Liver (tissue), 7 donors: ENCODE measurements at regions not wholly inside any gene's neighbourhood (a gene's known extent, or its start where the extent isn't known, plus 50 kb on each side); places are given as distances from the start of the nearest gene placed in this dataset.

Experiments
- DNase-seq: peaks from one replicate; pipeline ENCODE4 v3.0.0-alpha.2; 2017; ENCODE audit warnings: low spot score
- H3K27ac ChIP-seq, 2 donors: one replicate each; pipeline ENCODE4 v1.7.0; 2013; ENCODE audit warnings: inconsistent platforms in 2 of 2, low read length in 2 of 2, control low read depth in 1 of 2, low read depth in 1 of 2, mild to moderate bottlenecking in 1 of 2
- H3K27me3 ChIP-seq, 4 donors: one replicate each; pipeline versions ENCODE4 v1.6.1 to v1.7.0; 2013; ENCODE audit warnings: low read length in 3 of 4, inconsistent platforms in 1 of 4, mild to moderate bottlenecking in 1 of 4, moderate library complexity in 1 of 4; ENCODE audit not compliant: control insufficient read depth in 4 of 4, insufficient read depth in 4 of 4
- H3K36me3 ChIP-seq, 4 donors: one replicate each; pipeline versions ENCODE4 v1.6.1 to v1.7.0; 2013; ENCODE audit warnings: low read length in 3 of 4, mild to moderate bottlenecking in 3 of 4, low read depth in 1 of 4, moderate library complexity in 1 of 4; ENCODE audit not compliant: control insufficient read depth in 4 of 4, insufficient read depth in 3 of 4
- H3K4me1 ChIP-seq, 4 donors: one replicate each; pipeline versions ENCODE4 v1.6.1 to v1.7.0; 2013; ENCODE audit warnings: low read length in 3 of 4, mild to moderate bottlenecking in 3 of 4, moderate library complexity in 1 of 4; ENCODE audit not compliant: control insufficient read depth in 4 of 4, insufficient read depth in 4 of 4
- H3K4me3 ChIP-seq, 3 donors: one replicate each; pipeline versions ENCODE4 v1.6.1 to v1.7.0; 2013; ENCODE audit warnings: low read length in 3 of 3, control low read depth in 1 of 3, low read depth in 1 of 3, mild to moderate bottlenecking in 1 of 3
- H3K9ac ChIP-seq, 2 donors: one replicate each; pipeline ENCODE4 v1.7.0; 2013; ENCODE audit warnings: low read length in 2 of 2, mild to moderate bottlenecking in 2 of 2, moderate library complexity in 2 of 2, control low read depth in 1 of 2, low read depth in 1 of 2
- H3K9me3 ChIP-seq, 4 donors: one replicate each; pipeline versions ENCODE4 v1.6.1 to v1.7.0; 2013; ENCODE audit warnings: low read length in 3 of 4; ENCODE audit not compliant: control insufficient read depth in 4 of 4
- EGR1 ChIP-seq, 2 donors: IDR thresholded peaks; 2 replicates each; pipeline ENCODE4 v1.6.1; 2016 to 2018; ENCODE audit warnings: antibody characterized with exemption in 2 of 2, low read depth in 2 of 2
- FOXA1 ChIP-seq: IDR thresholded peaks from 2 replicates; pipeline ENCODE4 v1.6.1; 2016; ENCODE audit warnings: antibody characterized with exemption
- FOXA2 ChIP-seq: IDR thresholded peaks from 2 replicates; pipeline ENCODE4 v1.6.1; 2016; ENCODE audit warnings: antibody characterized with exemption
- HNF4A ChIP-seq, 2 donors: conservative IDR thresholded peaks; 2 replicates each; pipeline ENCODE4 v1.6.1; 2016; ENCODE audit warnings: antibody characterized with exemption in 2 of 2, mild to moderate bottlenecking in 2 of 2
- HNF4G ChIP-seq: IDR thresholded peaks from 2 replicates; pipeline ENCODE4 v1.6.1; 2016; ENCODE audit warnings: antibody characterized with exemption
- JUND ChIP-seq, 2 donors: IDR thresholded peaks; 2 replicates each; pipeline ENCODE4 v1.6.1; 2016; ENCODE audit warnings: antibody characterized with exemption in 2 of 2
- NR2F2 ChIP-seq: IDR thresholded peaks from 2 replicates; pipeline ENCODE4 v1.6.1; 2016; ENCODE audit warnings: antibody characterized with exemption
- RAD21 ChIP-seq, 2 donors: IDR thresholded peaks; 2 replicates each; pipeline ENCODE4 v1.6.1; 2016; ENCODE audit warnings: antibody characterized with exemption in 2 of 2, mild to moderate bottlenecking in 2 of 2
- RXRA ChIP-seq, 2 donors: IDR thresholded peaks; 2 replicates each; pipeline ENCODE4 v1.6.1; 2017 to 2018; ENCODE audit warnings: antibody characterized with exemption in 2 of 2, mild to moderate bottlenecking in 1 of 2
- SP1 ChIP-seq: IDR thresholded peaks from 2 replicates; pipeline ENCODE4 v1.6.1; 2018; ENCODE audit warnings: antibody characterized with exemption, mild to moderate bottlenecking
- TAF1 ChIP-seq: conservative IDR thresholded peaks from 2 replicates; pipeline ENCODE4 v1.6.1; 2016; ENCODE audit warnings: antibody characterized with exemption, mild to moderate bottlenecking
- YY1 ChIP-seq: IDR thresholded peaks from 2 replicates; pipeline ENCODE4 v1.6.1; 2016; ENCODE audit warnings: antibody characterized with exemption, mild to moderate bottlenecking
- WGBS: extraction: QIAGEN DNeasy Blood & Tissue Kit; methylation state at CpG from one replicate; pipeline ENCODE4 v1.1.7; 2013; 5-methylcytosine and 5-hydroxymethylcytosine counted together
- TF ChIP-seq, protein P1 (sequence below): IDR thresholded peaks from 2 replicates; pipeline ENCODE4 v1.6.1; 2016; ENCODE audit warnings: antibody characterized with exemption
- TF ChIP-seq, protein P2 (sequence below): IDR thresholded peaks from 2 replicates; pipeline ENCODE4 v1.6.1; 2016; ENCODE audit warnings: antibody characterized with exemption
- TF ChIP-seq, protein P3 (sequence below): IDR thresholded peaks from 2 replicates; pipeline ENCODE4 v1.6.1; 2016; ENCODE audit warnings: antibody characterized with exemption, mild to moderate bottlenecking
- donor health status: healthy.
- donor health status: healthy.
- donor health status: healthy.
- donor health status: healthy.

DNA sequence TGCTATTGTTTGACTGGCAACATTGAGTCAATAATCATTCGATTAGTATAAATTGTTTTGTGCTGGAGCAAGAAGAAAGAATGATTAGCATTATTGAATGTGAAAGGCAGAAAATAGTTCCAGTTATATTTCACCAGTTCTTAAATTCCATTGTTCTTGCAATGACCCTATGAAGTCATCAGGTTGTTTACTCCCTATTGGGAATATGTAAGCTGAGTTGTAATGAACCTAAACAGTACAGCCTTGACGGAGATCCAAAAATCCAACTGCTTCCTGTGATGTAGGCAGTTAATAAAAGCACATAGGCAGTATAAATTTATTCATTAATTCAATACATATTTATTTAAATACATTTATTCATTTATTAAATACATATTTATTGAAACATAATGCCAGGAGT, 947.5 kb downstream of the PCDH7 start:
- Histone ChIP-seq H3K9ac (no peak overlapping the region), H3K9me3 (no peaks in the 10 kb centered on the region), H3K4me1 (no peaks in the 10 kb centered on the region), H3K4me3 (no peak overlapping the region), H3K36me3 (no peaks in the 10 kb centered on the region), H3K27me3 (no peaks in the 10 kb centered on the region), H3K27ac (no peak overlapping the region)
- no peak for DNase-seq
- WGBS, result 67% methylated on average over 2 of the region's 2 CpGs
- TF ChIP-seq FOXA2 (no peak), HNF4A (conservative IDR thresholded peaks at IDR 0.05) (no peak), YY1 (no peak), FOXA1 (no peak)
- TF ChIP-seq, protein P1, sequence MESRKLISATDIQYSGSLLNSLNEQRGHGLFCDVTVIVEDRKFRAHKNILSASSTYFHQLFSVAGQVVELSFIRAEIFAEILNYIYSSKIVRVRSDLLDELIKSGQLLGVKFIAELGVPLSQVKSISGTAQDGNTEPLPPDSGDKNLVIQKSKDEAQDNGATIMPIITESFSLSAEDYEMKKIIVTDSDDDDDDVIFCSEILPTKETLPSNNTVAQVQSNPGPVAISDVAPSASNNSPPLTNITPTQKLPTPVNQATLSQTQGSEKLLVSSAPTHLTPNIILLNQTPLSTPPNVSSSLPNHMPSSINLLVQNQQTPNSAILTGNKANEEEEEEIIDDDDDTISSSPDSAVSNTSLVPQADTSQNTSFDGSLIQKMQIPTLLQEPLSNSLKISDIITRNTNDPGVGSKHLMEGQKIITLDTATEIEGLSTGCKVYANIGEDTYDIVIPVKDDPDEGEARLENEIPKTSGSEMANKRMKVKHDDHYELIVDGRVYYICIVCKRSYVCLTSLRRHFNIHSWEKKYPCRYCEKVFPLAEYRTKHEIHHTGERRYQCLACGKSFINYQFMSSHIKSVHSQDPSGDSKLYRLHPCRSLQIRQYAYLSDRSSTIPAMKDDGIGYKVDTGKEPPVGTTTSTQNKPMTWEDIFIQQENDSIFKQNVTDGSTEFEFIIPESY, result no peak

DNA sequence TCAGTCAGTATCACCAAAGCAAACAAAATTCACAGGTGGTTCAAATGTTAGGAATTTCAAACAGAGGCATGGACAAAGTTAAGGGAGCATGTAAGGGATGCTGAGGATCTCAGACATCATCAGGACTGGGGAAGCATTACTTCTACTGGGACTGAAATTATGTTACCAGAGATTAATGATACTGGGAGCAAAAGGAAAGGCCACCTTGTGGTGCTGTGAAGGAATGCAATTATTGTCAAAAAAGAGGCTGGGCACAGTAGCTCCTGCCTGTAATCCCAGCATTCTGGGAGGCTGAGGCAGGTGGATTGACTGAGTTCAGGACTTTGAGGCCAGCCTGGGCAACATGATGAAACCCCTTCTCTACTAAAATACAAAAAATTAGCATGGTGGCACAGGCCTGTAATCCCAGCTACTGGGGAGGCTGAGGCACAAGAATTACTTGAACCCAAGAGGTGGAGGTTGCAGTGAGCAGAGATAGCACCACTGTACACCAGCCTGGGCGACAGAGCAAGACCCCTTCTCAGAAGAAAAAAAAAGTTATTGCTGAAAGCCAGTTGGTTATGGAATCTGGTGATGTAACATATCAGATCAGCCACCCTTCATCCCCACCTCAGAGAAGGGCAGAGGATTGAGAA, 954.3 kb downstream of the PCDH7 start:
- DNase-seq, result no peak
- no peak overlapping the region for H3K4me3 ChIP-seq

DNA sequence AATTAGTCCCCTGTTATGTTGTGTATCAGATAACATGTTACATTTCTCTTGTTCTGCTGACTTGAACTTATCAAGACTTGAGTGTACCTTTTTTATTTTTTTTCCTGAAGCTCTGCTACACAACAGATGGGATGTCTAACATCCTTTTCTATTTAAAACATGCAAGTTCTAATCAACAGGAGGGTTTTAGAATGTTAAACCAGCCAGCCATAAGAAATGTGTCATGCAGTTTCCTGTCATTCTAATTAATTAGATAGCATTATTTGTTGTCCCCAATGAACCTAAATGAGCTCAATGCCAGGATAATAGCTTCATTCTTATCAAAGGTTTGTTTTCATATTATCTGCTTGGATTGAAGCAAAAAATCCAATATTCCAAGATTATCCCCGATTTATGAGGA, 958.2 kb downstream of the PCDH7 start:
- Histone ChIP-seq H3K4me1 (no peaks in the 10 kb centered on the region), H3K4me3 (no peak overlapping the region), H3K9ac (no peak overlapping the region), H3K27ac (no peak overlapping the region), H3K27me3 (no peaks in the 10 kb centered on the region), H3K36me3 (no peaks in the 10 kb centered on the region), H3K9me3 (no peaks in the 10 kb centered on the region)
- 60% methylated on average over 1 of the region's 1 CpG for WGBS
- DNase-seq, result no peak
- TF ChIP-seq HNF4G, result no peak
- no peak for TF ChIP-seq HNF4A (conservative IDR thresholded peaks at IDR 0.05)
- no peak for TF ChIP-seq NR2F2
- TF ChIP-seq, protein P1, result no peak
- TF ChIP-seq SP1, result no peak
- TF ChIP-seq FOXA2, result no peak
- no peak for TF ChIP-seq TAF1
- TF ChIP-seq, protein P2, sequence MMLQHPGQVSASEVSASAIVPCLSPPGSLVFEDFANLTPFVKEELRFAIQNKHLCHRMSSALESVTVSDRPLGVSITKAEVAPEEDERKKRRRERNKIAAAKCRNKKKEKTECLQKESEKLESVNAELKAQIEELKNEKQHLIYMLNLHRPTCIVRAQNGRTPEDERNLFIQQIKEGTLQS, result no peak
- TF ChIP-seq JUND (IDR thresholded peaks at IDR 0.05), result no peak
- no peak for TF ChIP-seq RXRA (IDR thresholded peaks at IDR 0.05)
- TF ChIP-seq, protein P3, sequence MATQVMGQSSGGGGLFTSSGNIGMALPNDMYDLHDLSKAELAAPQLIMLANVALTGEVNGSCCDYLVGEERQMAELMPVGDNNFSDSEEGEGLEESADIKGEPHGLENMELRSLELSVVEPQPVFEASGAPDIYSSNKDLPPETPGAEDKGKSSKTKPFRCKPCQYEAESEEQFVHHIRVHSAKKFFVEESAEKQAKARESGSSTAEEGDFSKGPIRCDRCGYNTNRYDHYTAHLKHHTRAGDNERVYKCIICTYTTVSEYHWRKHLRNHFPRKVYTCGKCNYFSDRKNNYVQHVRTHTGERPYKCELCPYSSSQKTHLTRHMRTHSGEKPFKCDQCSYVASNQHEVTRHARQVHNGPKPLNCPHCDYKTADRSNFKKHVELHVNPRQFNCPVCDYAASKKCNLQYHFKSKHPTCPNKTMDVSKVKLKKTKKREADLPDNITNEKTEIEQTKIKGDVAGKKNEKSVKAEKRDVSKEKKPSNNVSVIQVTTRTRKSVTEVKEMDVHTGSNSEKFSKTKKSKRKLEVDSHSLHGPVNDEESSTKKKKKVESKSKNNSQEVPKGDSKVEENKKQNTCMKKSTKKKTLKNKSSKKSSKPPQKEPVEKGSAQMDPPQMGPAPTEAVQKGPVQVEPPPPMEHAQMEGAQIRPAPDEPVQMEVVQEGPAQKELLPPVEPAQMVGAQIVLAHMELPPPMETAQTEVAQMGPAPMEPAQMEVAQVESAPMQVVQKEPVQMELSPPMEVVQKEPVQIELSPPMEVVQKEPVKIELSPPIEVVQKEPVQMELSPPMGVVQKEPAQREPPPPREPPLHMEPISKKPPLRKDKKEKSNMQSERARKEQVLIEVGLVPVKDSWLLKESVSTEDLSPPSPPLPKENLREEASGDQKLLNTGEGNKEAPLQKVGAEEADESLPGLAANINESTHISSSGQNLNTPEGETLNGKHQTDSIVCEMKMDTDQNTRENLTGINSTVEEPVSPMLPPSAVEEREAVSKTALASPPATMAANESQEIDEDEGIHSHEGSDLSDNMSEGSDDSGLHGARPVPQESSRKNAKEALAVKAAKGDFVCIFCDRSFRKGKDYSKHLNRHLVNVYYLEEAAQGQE, result no peak
- no peak for TF ChIP-seq FOXA1
- no peak for TF ChIP-seq EGR1 (IDR thresholded peaks at IDR 0.05; ENCODE audit: low read depth in 2 of 2)

More for the DNA sequence above, 954.3 kb downstream of the PCDH7 start:
- peaks cover 0 to 3% (median 0%) of the 10 kb centered on the region in 4 donors for H3K27me3 ChIP-seq
- no peak overlapping the region for H3K9ac ChIP-seq
- H3K4me1 ChIP-seq, result no peaks in the 10 kb centered on the region
- WGBS, result 35% methylated on average over 1 of the region's 1 CpG
- TF ChIP-seq, protein P1, result no peak
- TF ChIP-seq YY1 (no peak), RAD21 (IDR thresholded peaks at IDR 0.05) (peak in 1 of 2 donors; percentile 15)
- H3K36me3 ChIP-seq, result no peaks in the 10 kb centered on the region
- no peaks in the 10 kb centered on the region for H3K9me3 ChIP-seq
- H3K27ac ChIP-seq, result no peak overlapping the region
